AG09319 (cell line): ENCODE measurements at regions not wholly inside any gene's neighbourhood (a gene's known extent, or its start where the extent isn't known, plus 50 kb on each side); places are given as distances from the start of the nearest gene placed in this dataset.

Source experiments
- DNase-seq: peaks from one replicate; pipeline ENCODE4 v3.0.0-alpha.2; 2010; ENCODE audit warnings: low read depth; ENCODE audit errors: extremely low read depth
- TF ChIP-seq, protein P1 (sequence below): IDR thresholded peaks from 2 replicates; pipeline ENCODE4 v1.5.1; 2011; ENCODE audit warnings: low read depth, mild to moderate bottlenecking, inconsistent platforms, low read length, moderate library complexity

DNA sequence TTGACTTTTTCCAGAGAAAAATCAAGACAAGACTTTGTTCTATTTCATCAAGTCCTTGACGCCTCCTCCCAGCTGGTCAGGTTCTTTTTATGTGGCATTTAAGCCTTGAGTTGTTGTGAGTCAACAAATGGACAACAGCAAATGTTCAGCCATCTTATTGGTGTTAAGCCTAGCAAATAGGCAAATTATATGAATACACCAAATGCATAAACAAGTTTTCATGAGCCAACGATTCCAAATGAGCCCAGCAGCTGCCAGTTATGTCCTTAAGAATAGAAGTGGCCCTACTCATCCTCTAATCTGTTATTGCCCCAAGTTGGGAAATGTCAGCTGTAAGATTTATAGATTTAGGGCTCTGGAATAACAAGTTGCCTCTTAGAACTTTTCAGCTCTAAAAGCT is 312.0 kb downstream of the SOX4 start:
- no peak for DNase-seq
- TF ChIP-seq, protein P1, sequence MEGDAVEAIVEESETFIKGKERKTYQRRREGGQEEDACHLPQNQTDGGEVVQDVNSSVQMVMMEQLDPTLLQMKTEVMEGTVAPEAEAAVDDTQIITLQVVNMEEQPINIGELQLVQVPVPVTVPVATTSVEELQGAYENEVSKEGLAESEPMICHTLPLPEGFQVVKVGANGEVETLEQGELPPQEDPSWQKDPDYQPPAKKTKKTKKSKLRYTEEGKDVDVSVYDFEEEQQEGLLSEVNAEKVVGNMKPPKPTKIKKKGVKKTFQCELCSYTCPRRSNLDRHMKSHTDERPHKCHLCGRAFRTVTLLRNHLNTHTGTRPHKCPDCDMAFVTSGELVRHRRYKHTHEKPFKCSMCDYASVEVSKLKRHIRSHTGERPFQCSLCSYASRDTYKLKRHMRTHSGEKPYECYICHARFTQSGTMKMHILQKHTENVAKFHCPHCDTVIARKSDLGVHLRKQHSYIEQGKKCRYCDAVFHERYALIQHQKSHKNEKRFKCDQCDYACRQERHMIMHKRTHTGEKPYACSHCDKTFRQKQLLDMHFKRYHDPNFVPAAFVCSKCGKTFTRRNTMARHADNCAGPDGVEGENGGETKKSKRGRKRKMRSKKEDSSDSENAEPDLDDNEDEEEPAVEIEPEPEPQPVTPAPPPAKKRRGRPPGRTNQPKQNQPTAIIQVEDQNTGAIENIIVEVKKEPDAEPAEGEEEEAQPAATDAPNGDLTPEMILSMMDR: no peak

DNA sequence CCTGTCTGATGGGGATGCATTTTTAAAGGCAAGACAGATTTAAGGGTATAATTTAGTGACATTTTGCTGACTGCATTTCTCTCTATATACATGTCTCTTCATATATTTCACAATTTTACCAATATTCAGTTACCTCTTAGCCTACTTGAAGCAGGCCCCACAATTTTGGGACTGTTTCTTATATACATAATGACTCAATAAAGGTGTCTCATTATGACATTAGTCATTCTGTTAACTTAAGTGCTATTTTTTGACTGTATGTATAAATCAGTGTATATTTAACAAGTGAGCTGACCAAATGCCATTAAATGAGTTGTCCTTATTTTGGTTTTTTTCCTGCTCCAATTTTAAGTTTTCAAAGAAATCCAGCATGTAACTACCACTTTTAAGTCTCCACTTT is 313.3 kb downstream of the SOX4 start:
- TF ChIP-seq, protein P1: no peak
- DNase-seq: no peak

DNA sequence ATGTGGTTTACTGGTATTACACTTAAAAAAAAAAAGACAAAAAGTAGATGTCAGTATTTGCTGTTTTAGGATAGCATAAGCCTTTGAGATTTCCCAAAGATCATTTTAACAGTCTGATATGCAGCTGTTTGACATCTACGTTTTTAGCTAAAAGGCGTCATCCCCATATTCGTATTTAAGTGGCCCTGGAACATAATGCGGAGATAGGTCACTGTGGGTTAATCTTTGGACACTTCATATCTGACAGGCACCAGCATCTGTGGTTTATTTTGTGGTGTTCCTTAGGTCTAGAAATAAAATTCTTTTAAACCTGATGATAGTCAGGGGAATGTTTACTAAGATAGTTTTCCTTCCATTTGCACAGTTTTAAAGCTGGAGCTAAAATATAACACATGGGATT is 313.7 kb downstream of the SOX4 start:
- TF ChIP-seq, protein P1: no peak

DNA sequence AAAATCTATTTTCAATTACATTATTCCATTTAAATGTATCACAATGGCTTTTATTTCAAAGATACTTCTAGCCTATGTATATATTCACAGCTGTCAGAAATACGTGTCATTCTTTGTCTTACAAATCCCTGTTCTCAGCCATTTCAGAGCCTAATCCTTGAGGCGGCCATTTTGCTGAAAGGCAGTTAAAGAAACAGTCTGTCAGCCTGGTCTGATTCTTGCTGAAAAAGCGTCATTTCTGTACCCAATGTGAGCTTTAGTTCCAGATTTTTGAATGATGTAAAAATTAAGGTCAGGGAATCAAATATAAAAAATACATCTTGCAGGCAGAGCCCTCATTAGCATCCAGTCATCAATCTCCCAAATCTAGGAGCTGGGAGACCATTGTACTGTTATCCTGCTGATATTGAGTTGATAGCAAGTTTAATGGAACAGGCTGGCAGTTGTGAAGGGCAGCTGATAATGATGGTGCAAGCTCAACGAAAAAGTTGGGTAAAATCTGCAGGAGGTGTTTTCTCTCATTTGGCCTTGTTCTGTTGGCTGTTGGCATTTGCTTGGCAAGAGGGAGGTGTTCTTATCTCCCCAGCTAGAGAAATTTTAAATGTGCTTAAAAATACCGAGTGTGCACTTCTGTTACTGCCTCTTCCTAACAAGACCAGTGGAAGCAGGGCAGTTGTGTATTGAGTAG is 314.8 kb downstream of the SOX4 start:
- TF ChIP-seq, protein P1: no peak
- DNase-seq: no peak

More for the DNA sequence above, 313.7 kb downstream of the SOX4 start:
- DNase-seq: no peak

DNA sequence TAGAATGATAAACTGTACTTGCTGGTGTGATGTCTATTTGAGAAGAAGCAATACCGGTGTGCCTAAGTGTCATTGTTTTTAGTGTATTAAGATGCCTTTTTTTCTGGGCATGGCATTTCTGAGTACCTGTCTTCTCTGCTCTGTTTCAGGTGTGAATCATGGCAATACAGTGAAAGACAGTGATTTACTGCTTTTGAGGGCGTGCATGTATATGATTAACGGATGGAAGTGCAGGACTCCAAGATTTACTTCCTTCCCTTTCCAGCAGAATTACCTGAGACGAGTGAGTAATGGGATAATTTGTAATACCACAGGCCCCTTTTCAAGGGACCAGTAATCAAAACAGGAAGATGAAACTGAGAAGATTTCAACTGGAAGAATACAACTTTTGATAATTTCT is 315.8 kb downstream of the SOX4 start:
- TF ChIP-seq, protein P1: no peak
- no peak for DNase-seq

DNA sequence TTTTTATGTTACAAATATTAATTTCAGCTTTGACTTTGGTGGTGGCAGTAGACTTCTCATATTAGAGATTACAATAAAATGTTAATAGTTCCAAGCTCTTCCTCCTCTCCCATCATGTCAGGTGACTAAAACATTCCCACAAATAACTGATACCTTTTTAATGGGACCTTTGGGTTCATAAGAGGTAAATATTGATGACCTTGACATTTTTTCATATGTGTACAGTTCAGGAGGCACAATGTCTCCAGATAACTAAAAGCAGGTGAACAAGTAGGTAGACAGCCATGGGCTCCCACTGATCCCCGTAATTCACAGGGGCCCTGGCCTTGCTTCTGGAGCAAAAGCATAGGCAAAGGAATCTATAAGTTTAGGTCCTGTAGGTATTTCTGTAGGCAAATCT is 317.7 kb downstream of the SOX4 start:
- TF ChIP-seq, protein P1: no peak
- DNase-seq: no peak

DNA sequence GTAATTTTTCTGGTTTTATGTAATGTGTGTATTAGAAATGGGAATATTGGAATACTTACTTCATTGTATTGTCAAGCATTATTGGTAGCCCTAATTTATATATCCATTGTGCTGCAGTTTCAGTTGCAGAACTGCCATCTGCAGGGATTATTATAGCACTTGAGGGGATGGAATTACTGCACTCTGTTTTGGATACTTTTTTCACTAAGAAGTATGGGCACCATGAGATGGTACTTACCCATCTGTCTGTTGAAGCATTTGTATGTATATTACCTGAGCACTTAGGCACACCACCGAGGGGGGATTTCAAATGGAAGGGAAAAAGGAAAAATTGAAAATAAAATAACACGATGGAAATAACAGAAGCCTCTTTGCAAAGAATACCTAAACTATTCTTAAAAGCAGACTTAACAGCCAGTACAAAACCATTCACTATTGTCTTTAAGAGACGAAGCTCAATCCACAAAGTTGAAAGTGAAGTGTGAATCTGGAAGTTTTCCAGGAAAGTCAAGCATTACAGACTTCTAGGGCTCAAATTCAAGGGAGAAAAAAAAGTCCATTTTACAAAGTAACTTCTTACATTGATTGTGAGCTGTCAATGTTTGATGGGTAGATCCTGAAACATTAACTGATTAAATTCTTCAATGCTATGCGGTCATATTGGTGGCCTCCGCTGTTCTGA is 318.7 kb downstream of the SOX4 start:
- DNase-seq: no peak
- TF ChIP-seq, protein P1: no peak
